Calu3 (cell line): ENCODE measurements at regions not wholly inside any gene's neighbourhood (a gene's known extent, or its start where the extent isn't known, plus 50 kb on each side); places are given as distances from the start of the nearest gene placed in this dataset.

Experiments
- BruUV-seq: library from RNA; stranded (reverse); fragments of 400-500 nt; replicated peaks from 2 replicates; lab custom pipeline; 2021; lab: Mats Ljungman, UMichigan
- CTCF ChIA-PET: fragments of 300-600 bp; sonication (Branson Sonifier 250); formaldehyde crosslinking; loops from one replicate; lab custom pipeline; 2022; ENCODE audit warnings: antibody characterized with exemption; lab: Charles Lee
- DNase-seq: peaks from one replicate; pipeline ENCODE4 v3.0.0; 2022
- H3K27ac Mint-ChIP-seq: one replicate; pipeline ENCODE4 v1.8.0; 2022; ENCODE audit warnings: mixed read lengths; ENCODE audit not compliant: unreplicated experiment
- H3K27me3 Mint-ChIP-seq: one replicate; pipeline ENCODE4 v1.8.0; 2022; ENCODE audit warnings: mixed read lengths; ENCODE audit not compliant: unreplicated experiment
- H3K36me3 Mint-ChIP-seq: one replicate; pipeline ENCODE4 v1.8.0; 2022; ENCODE audit warnings: mild to moderate bottlenecking, moderate library complexity, mixed read lengths; ENCODE audit not compliant: insufficient read depth, unreplicated experiment
- H3K4me1 Mint-ChIP-seq: one replicate; pipeline ENCODE4 v1.8.0; 2022; ENCODE audit warnings: mild to moderate bottlenecking, low read depth, mixed read lengths; ENCODE audit not compliant: unreplicated experiment
- H3K4me3 Mint-ChIP-seq: one replicate; pipeline ENCODE4 v1.8.0; 2022; ENCODE audit warnings: mild to moderate bottlenecking, low read depth, moderate library complexity, mixed read lengths; ENCODE audit not compliant: unreplicated experiment
- H3K9me3 Mint-ChIP-seq: one replicate; pipeline ENCODE4 v1.8.0; 2022; ENCODE audit warnings: low read depth, mixed read lengths; ENCODE audit not compliant: unreplicated experiment
- intact Hi-C: fragments of 100-400 bp; cut with micrococcal nuclease; formaldehyde crosslinking; loops from one replicate; pipeline ENCODE4 v1.10.0; 2022; ENCODE audit not compliant: unreplicated experiment
- TF ChIP-seq, protein P1 (sequence below): fragments of 200-600 bp; IDR thresholded peaks from one replicate; pipeline ENCODE4 v1.8.0; 2022; ENCODE audit warnings: antibody characterized with exemption; ENCODE audit not compliant: unreplicated experiment

DNA sequence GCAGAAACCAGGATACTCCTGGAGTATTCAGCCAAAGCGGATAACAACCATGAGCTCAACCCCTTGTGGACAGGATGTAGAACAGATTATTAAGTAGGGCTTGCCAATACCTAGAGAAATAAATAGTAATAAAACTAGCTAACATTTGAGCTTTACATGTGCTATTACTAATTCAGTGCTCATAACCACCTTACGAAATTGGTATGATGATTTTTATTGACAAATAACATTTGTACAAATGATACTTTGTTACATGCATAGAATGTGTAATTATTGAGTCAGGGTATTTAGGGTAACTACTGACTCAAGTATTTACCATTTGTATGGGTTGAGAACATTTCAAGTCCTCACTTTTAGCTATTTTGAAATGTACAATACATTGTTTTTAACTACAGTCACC lies 287.9 kb downstream of the CDC5L start:
- no peak for DNase-seq
- Mint-ChIP-seq H3K27me3 (peaks cover 90% of the 10 kb centered on the region), H3K27ac (no peak overlapping the region), H3K4me1 (peaks cover 19% of the 10 kb centered on the region), H3K9me3 (no peaks in the 10 kb centered on the region), H3K4me3 (no peak overlapping the region), H3K36me3 (no peaks in the 10 kb centered on the region)
- CTCF ChIA-PET = interaction anchor here (1.0 kb wide), 1 partner anchor 18 kb away, joined by 3 read pairs; no protein-coding TSS in a partner anchor
- TF ChIP-seq, protein P1, sequence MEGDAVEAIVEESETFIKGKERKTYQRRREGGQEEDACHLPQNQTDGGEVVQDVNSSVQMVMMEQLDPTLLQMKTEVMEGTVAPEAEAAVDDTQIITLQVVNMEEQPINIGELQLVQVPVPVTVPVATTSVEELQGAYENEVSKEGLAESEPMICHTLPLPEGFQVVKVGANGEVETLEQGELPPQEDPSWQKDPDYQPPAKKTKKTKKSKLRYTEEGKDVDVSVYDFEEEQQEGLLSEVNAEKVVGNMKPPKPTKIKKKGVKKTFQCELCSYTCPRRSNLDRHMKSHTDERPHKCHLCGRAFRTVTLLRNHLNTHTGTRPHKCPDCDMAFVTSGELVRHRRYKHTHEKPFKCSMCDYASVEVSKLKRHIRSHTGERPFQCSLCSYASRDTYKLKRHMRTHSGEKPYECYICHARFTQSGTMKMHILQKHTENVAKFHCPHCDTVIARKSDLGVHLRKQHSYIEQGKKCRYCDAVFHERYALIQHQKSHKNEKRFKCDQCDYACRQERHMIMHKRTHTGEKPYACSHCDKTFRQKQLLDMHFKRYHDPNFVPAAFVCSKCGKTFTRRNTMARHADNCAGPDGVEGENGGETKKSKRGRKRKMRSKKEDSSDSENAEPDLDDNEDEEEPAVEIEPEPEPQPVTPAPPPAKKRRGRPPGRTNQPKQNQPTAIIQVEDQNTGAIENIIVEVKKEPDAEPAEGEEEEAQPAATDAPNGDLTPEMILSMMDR = no peak
- intact Hi-C loops = no loop called here
- no TSS peak for BruUV-seq

DNA sequence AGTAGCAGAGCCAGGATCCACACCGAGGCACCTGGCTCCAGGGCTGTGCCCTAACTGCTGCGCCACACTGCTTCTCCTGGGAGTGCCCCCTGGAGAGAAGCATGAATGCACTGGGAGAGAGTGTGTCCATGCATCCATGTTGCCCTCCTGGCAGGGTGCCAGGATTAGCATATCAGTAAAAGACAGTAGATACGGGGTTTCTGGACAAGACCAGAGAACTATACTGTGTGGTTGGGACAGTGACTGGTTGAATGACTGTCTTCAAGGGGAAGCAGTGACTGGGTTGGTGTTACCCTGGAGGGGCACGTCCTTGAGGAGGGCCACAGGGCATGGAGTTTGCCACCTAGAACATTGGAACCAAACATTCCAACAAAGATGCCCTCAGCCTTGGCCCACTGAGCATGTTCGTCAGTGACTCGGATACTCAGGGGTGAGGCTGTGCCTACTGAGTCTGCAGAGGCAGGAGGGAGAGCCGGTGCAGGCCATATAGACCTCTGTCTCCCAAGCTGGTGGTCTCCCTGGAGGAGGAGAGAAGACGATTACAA lies 288.8 kb downstream of the CDC5L start:
- DNase-seq = no peak
- TF ChIP-seq, protein P1 = no peak
- Mint-ChIP-seq H3K27ac (no peak overlapping the region), H3K36me3 (no peaks in the 10 kb centered on the region), H3K9me3 (no peaks in the 10 kb centered on the region), H3K4me1 (peaks cover 19% of the 10 kb centered on the region), H3K27me3 (peaks cover 90% of the 10 kb centered on the region), H3K4me3 (no peak overlapping the region)
- intact Hi-C loops = no loop called here
- no TSS peak for BruUV-seq
- CTCF ChIA-PET = no interaction called here

DNA sequence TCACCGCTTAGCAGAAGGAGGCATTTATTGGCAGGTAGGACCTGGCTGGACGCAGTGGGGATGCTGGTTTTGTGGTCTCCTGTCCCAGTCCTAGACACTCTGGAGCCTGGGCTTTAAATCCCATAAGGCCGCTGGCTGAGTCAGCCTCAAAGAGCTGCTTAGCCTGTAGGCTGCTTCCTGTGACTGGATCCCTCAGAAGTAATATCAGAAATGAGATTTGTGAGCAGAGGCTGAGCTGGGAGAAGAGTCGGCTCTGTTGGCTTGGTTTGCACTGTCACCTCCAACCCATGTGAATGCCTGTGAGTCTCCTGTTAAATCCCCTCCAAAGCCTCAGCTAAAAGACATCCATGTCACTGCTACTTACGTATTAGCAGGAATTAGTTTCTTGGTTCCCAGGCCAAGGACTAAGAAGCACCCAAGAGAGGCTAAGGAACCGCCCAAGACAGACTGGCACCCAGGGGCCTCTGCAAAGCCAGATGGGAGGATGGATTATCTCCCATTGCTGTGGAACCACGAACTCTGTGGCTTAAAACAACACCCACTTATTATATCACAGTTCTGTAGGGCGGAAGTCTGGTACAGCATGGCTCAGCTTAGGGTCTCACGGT lies 289.4 kb downstream of the CDC5L start:
- TF ChIP-seq, protein P1 = no peak
- no peaks in the 10 kb centered on the region for H3K9me3 Mint-ChIP-seq
- CTCF ChIA-PET = no interaction called here
- BruUV-seq = no TSS peak
- H3K27me3 Mint-ChIP-seq = peaks cover 90% of the 10 kb centered on the region
- intact Hi-C loops = no loop called here
- H3K4me1 Mint-ChIP-seq = peaks cover 25% of the 10 kb centered on the region
- H3K4me3 Mint-ChIP-seq = no peak overlapping the region
- H3K27ac Mint-ChIP-seq = no peak overlapping the region
- no peak for DNase-seq
- H3K36me3 Mint-ChIP-seq = no peaks in the 10 kb centered on the region

DNA sequence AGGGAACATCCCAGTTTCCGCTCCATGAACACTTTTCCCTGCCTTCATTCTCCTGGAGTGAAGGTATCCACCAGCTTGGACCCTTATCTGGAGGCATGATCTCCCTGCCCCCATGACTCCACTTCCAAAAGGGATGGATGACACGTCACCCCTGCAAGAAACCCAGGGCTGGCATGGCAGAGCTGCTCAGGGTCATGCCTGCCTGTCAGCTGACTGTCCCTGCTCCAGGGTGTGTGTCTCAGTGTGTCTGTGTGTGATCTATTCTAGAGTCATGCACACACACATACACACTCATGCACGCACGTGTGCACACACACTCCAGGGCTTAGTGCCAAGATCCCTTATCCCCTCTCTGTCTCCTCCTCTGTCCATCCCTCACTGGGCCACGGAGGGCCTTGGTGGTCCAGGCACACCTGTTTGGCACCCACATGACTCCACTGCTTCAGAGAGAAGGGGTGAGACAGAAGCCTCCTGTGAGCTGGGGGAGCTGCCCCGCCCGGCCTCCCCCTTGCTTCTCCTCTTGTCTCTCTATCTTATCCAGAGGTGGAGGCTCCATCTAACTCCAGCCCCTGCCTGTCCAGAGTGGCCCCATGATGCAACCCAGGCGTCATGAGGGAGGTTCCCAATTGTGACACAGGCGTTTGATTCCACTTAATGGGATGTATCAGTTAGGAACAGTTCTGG lies 290.9 kb downstream of the CDC5L start:
- H3K9me3 Mint-ChIP-seq = no peaks in the 10 kb centered on the region
- H3K27ac Mint-ChIP-seq = no peak overlapping the region
- no peak overlapping the region for H3K4me3 Mint-ChIP-seq
- DNase-seq = no peak
- BruUV-seq = no TSS peak
- H3K4me1 Mint-ChIP-seq = peaks cover 18% of the 10 kb centered on the region
- TF ChIP-seq, protein P1 = no peak
- intact Hi-C loops = no loop called here
- H3K27me3 Mint-ChIP-seq = peaks cover 99% of the 10 kb centered on the region
- CTCF ChIA-PET = no interaction called here
- no peaks in the 10 kb centered on the region for H3K36me3 Mint-ChIP-seq
